PC-3 (cell line): ENCODE measurements at regions not wholly inside any gene's neighbourhood (a gene's known extent, or its start where the extent isn't known, plus 50 kb on each side); places are given as distances from the start of the nearest gene placed in this dataset.
"Not testable (repeated sequence)": the region's sequence is repeated elsewhere in the genome, so short reads cannot be mapped to it uniquely, and the experiment has no call there.

Experiments used
- EZH2 ChIP-seq: fragments of 300-600 bp; sonication (generic); IDR thresholded peaks from one replicate; pipeline ENCODE4 v1.6.1; 2017; ENCODE audit warnings: antibody characterized with exemption, mild to moderate bottlenecking, low read length; ENCODE audit not compliant: unreplicated experiment
- EZH2phosphoT487 ChIP-seq: fragments of 300-600 bp; sonication (generic); IDR thresholded peaks from 2 replicates; pipeline ENCODE4 v1.6.1; 2018; ENCODE audit warnings: mild to moderate bottlenecking, antibody characterized with exemption, low read length, borderline replicate concordance
- TF ChIP-seq, protein P1 (sequence below): fragments of 300-600 bp; sonication (generic); conservative IDR thresholded peaks from 2 replicates; pipeline ENCODE4 v1.5.1; 2017; ENCODE audit warnings: antibody characterized with exemption, low read depth, mild to moderate bottlenecking, low read length

DNA sequence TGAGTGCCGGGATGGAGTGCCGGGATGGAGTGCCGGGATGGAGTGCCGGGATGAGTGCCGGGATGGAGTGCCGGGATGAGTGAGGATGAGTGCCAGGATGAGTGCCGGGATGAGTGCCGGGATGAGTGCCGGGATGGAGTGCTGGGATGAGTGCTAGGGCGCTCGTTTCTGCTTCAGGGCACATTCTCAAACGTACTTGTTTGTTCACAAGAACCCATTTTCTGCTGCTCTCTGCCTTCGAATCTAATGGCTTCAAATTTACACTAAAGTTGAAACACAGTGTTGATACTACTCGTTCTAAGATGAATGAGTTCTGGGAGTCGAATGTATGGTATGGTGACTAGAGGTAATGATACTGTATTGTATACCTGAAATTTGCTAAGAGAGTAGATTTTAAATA, 50.6 kb upstream of the HELT start:
- TF ChIP-seq, protein P1, sequence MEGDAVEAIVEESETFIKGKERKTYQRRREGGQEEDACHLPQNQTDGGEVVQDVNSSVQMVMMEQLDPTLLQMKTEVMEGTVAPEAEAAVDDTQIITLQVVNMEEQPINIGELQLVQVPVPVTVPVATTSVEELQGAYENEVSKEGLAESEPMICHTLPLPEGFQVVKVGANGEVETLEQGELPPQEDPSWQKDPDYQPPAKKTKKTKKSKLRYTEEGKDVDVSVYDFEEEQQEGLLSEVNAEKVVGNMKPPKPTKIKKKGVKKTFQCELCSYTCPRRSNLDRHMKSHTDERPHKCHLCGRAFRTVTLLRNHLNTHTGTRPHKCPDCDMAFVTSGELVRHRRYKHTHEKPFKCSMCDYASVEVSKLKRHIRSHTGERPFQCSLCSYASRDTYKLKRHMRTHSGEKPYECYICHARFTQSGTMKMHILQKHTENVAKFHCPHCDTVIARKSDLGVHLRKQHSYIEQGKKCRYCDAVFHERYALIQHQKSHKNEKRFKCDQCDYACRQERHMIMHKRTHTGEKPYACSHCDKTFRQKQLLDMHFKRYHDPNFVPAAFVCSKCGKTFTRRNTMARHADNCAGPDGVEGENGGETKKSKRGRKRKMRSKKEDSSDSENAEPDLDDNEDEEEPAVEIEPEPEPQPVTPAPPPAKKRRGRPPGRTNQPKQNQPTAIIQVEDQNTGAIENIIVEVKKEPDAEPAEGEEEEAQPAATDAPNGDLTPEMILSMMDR = not testable (repeated sequence)
- TF ChIP-seq EZH2, EZH2phosphoT487: not testable (repeated sequence)
